NCI-H2227 (cell line): ENCODE measurements at regions not wholly inside any gene's neighbourhood (a gene's known extent, or its start where the extent isn't known, plus 50 kb on each side); places are given as distances from the start of the nearest gene placed in this dataset.

Experiments
- DNase-seq: peaks from one replicate; lab custom pipeline; 2025; ENCODE audit not compliant: unreplicated experiment; lab: John Stamatoyannopoulos, UW

GRCh38 chr12:98244136-98244535 is 271.3 kb upstream of the TMPO start:
- peak; percentile 13 for DNase-seq

- DNase-seq: no peak
Measured at GRCh38 chr12:98253207-98254037, 262.0 kb upstream of the TMPO start.

GRCh38 chr12:98256830-98257229 is 258.6 kb upstream of the TMPO start:
- no peak for DNase-seq

- no peak for DNase-seq
Measured at GRCh38 chr12:98259693-98260092, 255.7 kb upstream of the TMPO start.

GRCh38 chr12:98260276-98260675 is 255.1 kb upstream of the TMPO start:
- no peak for DNase-seq

GRCh38 chr12:98262902-98263301 is 252.5 kb upstream of the TMPO start:
- DNase-seq: no peak

- peak; percentile 14 for DNase-seq
Measured at GRCh38 chr12:98274430-98275130, 240.8 kb upstream of the TMPO start.

GRCh38 chr12:98275131-98275475 is 240.3 kb upstream of the TMPO start:
- DNase-seq: no peak

- no peak for DNase-seq
Measured at GRCh38 chr12:98280152-98280551, 235.2 kb upstream of the TMPO start.

GRCh38 chr12:98280621-98281020 is 234.8 kb upstream of the TMPO start:
- no peak for DNase-seq

GRCh38 chr12:98291828-98292227 is 223.6 kb upstream of the TMPO start:
- peak; percentile 16 for DNase-seq

- no peak for DNase-seq
Measured at GRCh38 chr12:98294051-98294805, 221.2 kb upstream of the TMPO start.

- no peak for DNase-seq
Measured at GRCh38 chr12:98295681-98296080, 219.7 kb upstream of the TMPO start.

GRCh38 chr12:98296462-98297079 is 218.8 kb upstream of the TMPO start:
- no peak for DNase-seq

- DNase-seq: no peak
Measured at GRCh38 chr12:98297538-98297937, 217.9 kb upstream of the TMPO start.

- no peak for DNase-seq
Measured at GRCh38 chr12:98308141-98308540, 207.2 kb upstream of the TMPO start.

GRCh38 chr12:98317939-98318899 is 197.2 kb upstream of the TMPO start:
- no peak for DNase-seq

- no peak for DNase-seq
Measured at GRCh38 chr12:98319716-98320425, 195.5 kb upstream of the TMPO start.

- no peak for DNase-seq
Measured at GRCh38 chr12:98325003-98325402, 190.4 kb upstream of the TMPO start.

- no peak for DNase-seq
Measured at GRCh38 chr12:98328467-98328866, 186.9 kb upstream of the TMPO start.
